GM19467 (cell line): ENCODE measurements at regions not wholly inside any gene's neighbourhood (a gene's known extent, or its start where the extent isn't known, plus 50 kb on each side); places are given as distances from the start of the nearest gene placed in this dataset.

Experiments
- ATAC-seq: cut with Tn5 transposase; IDR thresholded peaks from one replicate; pipeline ENCODE4 v1.9.1; 2021; ENCODE audit warnings: mild to moderate bottlenecking, moderate library complexity; ENCODE audit not compliant: unreplicated experiment

DNA sequence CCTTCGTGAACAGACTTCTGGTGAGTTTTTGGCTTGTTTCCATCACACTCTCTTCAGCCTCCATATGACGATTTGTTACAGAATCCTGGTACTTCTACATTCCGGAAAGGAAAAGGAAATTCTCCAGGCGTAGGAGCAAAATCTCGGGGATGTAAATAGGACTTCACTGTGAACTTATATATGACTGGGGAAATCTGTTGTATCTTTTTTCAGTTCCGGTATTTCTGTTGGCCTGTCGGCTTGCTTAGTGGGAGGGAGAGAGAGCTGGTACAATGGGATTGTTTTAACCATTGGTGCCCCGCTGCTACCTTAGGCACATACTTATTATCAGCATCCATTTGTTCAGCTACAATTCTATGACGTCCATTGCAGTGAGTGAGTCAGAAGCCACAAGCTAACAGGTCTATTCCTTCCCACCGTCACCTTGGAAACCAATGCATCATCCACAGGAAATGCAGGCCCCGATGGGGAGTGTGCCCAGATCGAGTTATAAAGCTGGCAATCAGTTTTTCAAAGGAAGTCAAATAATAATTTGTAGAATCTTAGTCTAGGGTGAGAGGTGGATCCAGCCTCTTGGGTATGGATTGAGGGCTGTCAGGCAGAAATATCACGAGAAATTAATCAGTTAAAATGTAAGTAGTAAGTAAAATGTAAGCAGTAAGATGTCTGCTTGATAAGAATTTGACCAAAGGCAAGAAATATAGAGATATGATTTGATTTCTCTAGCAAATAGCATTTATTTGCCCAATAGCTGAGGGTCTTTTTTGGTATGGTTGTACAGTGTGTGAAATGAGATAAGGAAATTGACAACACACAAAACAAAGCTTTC is 92.0 kb upstream of the MKLN1 start:
- ATAC-seq: no peak

GRCh38 chr7:131236318-131236672 is 91.4 kb upstream of the MKLN1 start:
- no peak for ATAC-seq

GRCh38 chr7:131238347-131238931 is 89.2 kb upstream of the MKLN1 start:
- no peak for ATAC-seq

GRCh38 chr7:131241386-131241785 is 86.3 kb upstream of the MKLN1 start:
- ATAC-seq: no peak

- no peak for ATAC-seq
Measured at GRCh38 chr7:131242123-131242650, 85.5 kb upstream of the MKLN1 start.

DNA sequence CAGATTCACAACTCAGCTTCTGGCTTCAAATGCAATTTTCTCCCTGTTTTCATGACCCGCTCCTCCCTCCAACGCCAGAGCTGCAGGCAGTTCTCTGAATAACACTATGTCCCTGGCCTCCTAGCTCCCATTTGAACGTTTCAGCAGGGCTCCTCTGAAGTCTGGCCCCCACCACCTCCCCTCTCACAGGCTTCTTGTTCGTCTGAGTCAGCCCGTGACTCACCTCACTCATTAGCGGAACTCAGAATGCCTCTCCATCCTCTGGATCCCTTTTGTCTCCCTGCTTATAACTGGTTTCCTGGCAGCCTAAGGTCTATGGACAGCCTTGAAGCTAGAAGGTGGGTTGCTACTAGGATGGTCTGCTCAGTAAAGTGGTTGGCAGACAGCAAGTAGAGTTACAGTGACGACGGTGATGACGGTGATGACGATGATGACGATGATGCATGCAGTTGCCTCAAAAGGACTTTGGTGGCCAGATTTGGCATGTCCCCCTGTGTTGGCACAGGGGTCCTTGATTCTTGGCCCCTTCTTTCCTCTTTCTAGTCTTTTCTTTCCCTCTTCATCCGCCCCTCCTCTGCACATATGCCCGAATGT is 83.3 kb upstream of the MKLN1 start:
- ATAC-seq: no peak

DNA sequence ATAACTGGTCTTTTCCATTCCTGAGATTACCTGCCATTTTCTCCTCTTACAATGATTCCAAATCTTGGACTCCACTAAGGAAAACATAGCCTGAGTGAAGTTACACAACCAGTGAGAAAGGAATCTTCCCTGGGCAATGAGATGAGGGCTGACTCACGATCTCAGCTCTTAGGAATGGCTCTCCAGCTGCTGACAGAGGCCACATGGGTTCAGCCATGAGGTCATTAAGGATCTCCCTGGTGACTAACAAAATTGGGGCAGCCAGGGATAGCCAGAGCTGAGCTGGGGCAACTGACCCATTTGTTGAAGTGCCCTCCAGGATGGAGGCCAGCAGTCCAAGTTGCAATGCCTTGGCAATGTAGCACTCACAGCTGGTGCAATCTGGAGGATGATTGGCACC is 78.7 kb upstream of the MKLN1 start:
- ATAC-seq: no peak

GRCh38 chr7:131249483-131249882 is 78.2 kb upstream of the MKLN1 start:
- ATAC-seq: no peak

DNA sequence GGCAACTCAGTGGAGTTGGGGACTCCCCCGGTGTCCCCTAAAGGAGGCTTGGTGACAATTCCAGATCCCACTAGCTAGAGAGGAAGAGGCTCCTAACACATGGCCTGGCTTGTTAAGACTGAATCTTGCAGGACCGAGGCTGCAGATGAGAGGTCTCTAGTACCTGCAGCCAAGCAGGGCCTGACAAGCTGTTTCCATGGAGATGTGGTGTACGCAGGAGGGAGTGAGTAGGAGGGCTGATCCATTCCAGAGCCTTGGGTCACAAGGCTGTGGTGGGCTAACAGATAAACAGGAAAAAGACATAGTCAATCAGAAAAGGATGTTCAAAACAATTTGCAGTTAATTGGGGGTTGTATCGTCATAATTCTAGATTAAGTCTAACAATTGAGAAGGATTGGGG is 77.3 kb upstream of the MKLN1 start:
- ATAC-seq: no peak

DNA sequence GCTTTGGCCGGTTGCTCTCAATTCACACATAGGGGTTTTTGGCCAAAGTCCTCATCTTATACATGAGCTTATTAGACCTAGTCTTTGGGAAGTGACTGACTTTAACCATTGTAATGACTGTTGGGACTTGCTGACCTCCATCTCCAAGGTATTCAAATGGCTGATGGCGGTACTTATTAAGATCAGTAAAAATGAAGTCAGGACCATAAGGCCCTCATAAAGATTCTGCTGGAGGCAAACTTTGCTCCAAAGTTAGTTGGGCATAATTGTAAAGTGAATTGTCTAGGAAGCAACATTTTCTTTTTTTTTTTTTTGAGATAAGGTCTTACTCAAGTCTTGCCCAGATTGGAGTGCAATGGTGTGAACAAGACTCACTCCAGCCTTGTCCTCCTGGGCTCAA is 76.3 kb upstream of the MKLN1 start:
- no peak for ATAC-seq

- ATAC-seq: no peak
Measured at GRCh38 chr7:131252976-131253375, 74.7 kb upstream of the MKLN1 start.

GRCh38 chr7:131254211-131254610 is 73.5 kb upstream of the MKLN1 start:
- no peak for ATAC-seq

GRCh38 chr7:131255242-131255641 is 72.4 kb upstream of the MKLN1 start:
- ATAC-seq: no peak

- no peak for ATAC-seq
Measured at GRCh38 chr7:131261476-131261994, 66.1 kb upstream of the MKLN1 start.

DNA sequence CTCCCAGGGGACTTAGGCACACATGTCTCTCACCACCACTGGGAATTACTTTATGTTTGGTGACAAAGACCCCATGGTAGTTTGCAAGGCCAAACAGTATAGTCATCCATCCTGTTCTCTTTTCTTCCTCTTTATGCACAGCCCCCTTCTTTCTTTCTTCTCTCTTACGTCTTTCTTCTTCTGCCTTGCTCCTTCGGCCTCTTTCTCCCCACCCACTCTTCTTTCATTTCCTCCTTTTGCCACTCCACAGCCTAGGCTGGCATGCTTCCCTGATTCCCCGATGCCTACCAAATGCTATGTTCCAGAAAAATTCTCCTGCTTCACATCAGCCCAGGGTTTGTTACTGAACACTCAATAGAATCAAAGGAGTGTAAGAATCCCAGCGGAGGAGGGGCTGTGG is 62.4 kb upstream of the MKLN1 start:
- no peak for ATAC-seq

GRCh38 chr7:131267631-131268030 is 60.0 kb upstream of the MKLN1 start:
- ATAC-seq: no peak

GRCh38 chr7:131268906-131269305 is 58.8 kb upstream of the MKLN1 start:
- ATAC-seq: no peak

- ATAC-seq: no peak
Measured at GRCh38 chr7:131272086-131272485, 55.6 kb upstream of the MKLN1 start.

GRCh38 chr7:131274986-131275385 is 52.7 kb upstream of the MKLN1 start:
- no peak for ATAC-seq

GRCh38 chr7:131276190-131276589 is 51.5 kb upstream of the MKLN1 start:
- ATAC-seq: no peak

- ATAC-seq: no peak
Measured at GRCh38 chr7:131276748-131277147, 50.9 kb upstream of the MKLN1 start.
